Testis (tissue), 2 donors: ENCODE measurements at regions not wholly inside any gene's neighbourhood (a gene's known extent, or its start where the extent isn't known, plus 50 kb on each side); places are given as distances from the start of the nearest gene placed in this dataset.

Experiments used
- DNase-seq: peaks from one replicate; pipeline ENCODE4 v3.0.0-alpha.2; 2019
- H3K27ac ChIP-seq, 2 donors: fragments of 200-600 bp; sonication (generic); one replicate each; pipeline ENCODE4 v1.5.1; 2019
- H3K27me3 ChIP-seq: fragments of 200-600 bp; sonication (generic); one replicate; pipeline ENCODE4 v1.5.1; 2019
- H3K36me3 ChIP-seq: fragments of 200-600 bp; sonication (generic); one replicate; pipeline ENCODE4 v1.5.1; 2017; ENCODE audit warnings: low read depth; ENCODE audit errors: missing control alignments
- H3K4me1 ChIP-seq: fragments of 200-600 bp; sonication (generic); one replicate; pipeline ENCODE4 v1.5.1; 2019
- H3K4me3 ChIP-seq, 2 donors: fragments of 200-600 bp; sonication (generic); one replicate each; pipeline ENCODE4 v1.5.1; 2017 to 2019
- H3K9me3 ChIP-seq: fragments of 200-600 bp; sonication (generic); one replicate; pipeline ENCODE4 v1.5.1; 2017
- POLR2A ChIP-seq: fragments of 450-650 bp; IDR thresholded peaks from one replicate; pipeline ENCODE4 v1.6.1; 2017; ENCODE audit warnings: antibody characterized with exemption, mild to moderate bottlenecking, moderate library complexity
- WGBS, 2 donors: methylation state at CpG; one replicate each; pipeline ENCODE4 v1.1.5; 2018; 5-methylcytosine and 5-hydroxymethylcytosine counted together
- intact Hi-C: fragments of 100-400 bp; cut with DNase I; formaldehyde crosslinking; loops from one replicate; pipeline ENCODE4 v1.15.1; 2023; ENCODE audit warnings: low total_unique reads
- TF ChIP-seq, protein P1 (sequence below), 3 experiments: fragments of 450-650 bp in 2 of 3; fragments of 200-600 bp in 1 of 3; sonication (generic) in 1 of 3; IDR thresholded peaks; one replicate each; pipeline ENCODE4 v1.5.1; 2016 to 2019; ENCODE audit warnings: antibody characterized with exemption in 3 of 3, mild to moderate bottlenecking in 2 of 3, moderate library complexity in 1 of 3

DNA sequence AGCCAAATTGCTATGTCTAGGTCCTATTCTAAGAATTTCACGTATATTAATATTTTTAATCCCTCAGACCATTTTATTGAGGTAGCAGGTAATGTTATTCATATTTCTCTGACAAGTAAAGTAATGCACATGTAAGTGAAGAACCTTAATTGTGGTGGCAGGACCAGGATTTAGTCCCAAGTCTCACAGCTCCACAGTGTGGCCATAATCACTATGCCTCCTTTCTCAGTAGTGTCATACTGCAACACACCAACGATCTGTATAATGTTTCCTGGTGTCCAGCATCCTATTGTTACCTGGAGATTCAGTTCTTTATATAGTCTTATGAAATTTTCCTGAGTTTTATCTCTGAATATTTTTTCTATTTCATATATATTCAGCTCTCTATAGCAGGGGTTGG lies 340.3 kb downstream of the OLFM4 start:
- H3K27ac ChIP-seq: no peak overlapping the region
- no peaks in the 10 kb centered on the region for H3K9me3 ChIP-seq
- H3K36me3 ChIP-seq: no peaks in the 10 kb centered on the region
- 81 to 86% methylated on average over 2 of the region's 2 CpGs for WGBS, 2 donors
- DNase-seq: no peak
- no peak overlapping the region for H3K4me3 ChIP-seq
- intact Hi-C loops: no loop called here
- no peaks in the 10 kb centered on the region for H3K4me1 ChIP-seq
- TF ChIP-seq, protein P1, sequence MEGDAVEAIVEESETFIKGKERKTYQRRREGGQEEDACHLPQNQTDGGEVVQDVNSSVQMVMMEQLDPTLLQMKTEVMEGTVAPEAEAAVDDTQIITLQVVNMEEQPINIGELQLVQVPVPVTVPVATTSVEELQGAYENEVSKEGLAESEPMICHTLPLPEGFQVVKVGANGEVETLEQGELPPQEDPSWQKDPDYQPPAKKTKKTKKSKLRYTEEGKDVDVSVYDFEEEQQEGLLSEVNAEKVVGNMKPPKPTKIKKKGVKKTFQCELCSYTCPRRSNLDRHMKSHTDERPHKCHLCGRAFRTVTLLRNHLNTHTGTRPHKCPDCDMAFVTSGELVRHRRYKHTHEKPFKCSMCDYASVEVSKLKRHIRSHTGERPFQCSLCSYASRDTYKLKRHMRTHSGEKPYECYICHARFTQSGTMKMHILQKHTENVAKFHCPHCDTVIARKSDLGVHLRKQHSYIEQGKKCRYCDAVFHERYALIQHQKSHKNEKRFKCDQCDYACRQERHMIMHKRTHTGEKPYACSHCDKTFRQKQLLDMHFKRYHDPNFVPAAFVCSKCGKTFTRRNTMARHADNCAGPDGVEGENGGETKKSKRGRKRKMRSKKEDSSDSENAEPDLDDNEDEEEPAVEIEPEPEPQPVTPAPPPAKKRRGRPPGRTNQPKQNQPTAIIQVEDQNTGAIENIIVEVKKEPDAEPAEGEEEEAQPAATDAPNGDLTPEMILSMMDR (IDR thresholded peaks at IDR 0.05): no peak
- TF ChIP-seq POLR2A: no peak
- H3K27me3 ChIP-seq: no peaks in the 10 kb centered on the region

- intact Hi-C loops: no loop called here
- no peak for DNase-seq
- Histone ChIP-seq H3K27me3 (no peaks in the 10 kb centered on the region), H3K27ac (no peak overlapping the region), H3K9me3 (no peaks in the 10 kb centered on the region), H3K36me3 (no peaks in the 10 kb centered on the region), H3K4me1 (no peaks in the 10 kb centered on the region), H3K4me3 (no peak overlapping the region)
- WGBS, 2 donors: 96 to 98% methylated on average over 1 of the region's 1 CpG
- no peak for TF ChIP-seq POLR2A
- TF ChIP-seq, protein P1 (IDR thresholded peaks at IDR 0.05): no peak
Observed at GRCh38 chr13:53379485-53379884, 350.9 kb downstream of the OLFM4 start.

DNA sequence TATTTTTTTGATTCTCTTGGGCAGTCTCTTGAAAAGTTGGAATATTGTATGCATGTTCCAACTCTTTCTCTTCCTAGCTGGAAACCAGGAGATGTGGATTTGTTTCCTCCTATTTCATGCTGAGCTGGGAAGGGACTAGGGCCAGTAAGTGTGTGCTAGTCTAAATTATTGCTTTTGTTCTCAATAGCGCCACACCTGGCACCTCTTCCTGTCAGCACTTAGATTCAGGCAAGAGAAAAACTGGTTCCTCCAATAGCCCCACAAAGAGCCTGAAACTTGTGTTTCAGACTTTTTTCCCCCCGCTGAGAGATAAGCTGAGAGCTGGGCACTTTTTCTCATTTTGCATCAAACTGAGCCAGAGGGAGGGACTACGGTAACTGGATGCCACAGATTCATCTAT lies 353.4 kb downstream of the OLFM4 start:
- Histone ChIP-seq H3K9me3 (no peaks in the 10 kb centered on the region), H3K4me1 (no peaks in the 10 kb centered on the region), H3K27me3 (no peaks in the 10 kb centered on the region), H3K36me3 (no peaks in the 10 kb centered on the region), H3K4me3 (no peak overlapping the region), H3K27ac (no peak overlapping the region)
- intact Hi-C loops: no loop called here
- WGBS, 2 donors: 59 to 63% methylated on average over 3 of the region's 3 CpGs
- TF ChIP-seq POLR2A: no peak
- TF ChIP-seq, protein P1 (IDR thresholded peaks at IDR 0.05): no peak
- DNase-seq: no peak

DNA sequence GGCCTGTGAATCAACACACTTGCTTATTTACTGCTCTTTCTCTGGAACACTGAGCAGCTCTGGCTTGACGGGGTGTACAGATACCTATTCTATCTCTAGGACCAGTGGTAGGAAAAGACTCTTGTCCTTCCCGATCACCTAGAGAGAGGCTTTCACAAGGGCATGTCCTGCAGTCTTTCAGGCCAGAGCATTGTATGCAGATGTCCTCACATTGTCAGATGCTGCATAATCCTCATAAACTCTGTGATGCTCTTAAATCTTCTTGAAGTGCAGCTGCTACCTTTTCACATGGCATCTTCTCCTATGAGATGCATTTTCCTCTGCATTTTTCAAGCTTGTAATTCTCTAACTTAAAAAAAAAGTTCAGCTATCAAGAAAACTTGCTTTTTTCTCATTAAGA lies 369.4 kb downstream of the OLFM4 start:
- Histone ChIP-seq H3K9me3 (no peaks in the 10 kb centered on the region), H3K36me3 (no peaks in the 10 kb centered on the region), H3K27me3 (no peaks in the 10 kb centered on the region), H3K4me1 (no peaks in the 10 kb centered on the region), H3K27ac (no peak overlapping the region), H3K4me3 (no peak overlapping the region)
- intact Hi-C loops: no loop called here
- no peak for DNase-seq
- TF ChIP-seq, protein P1 (IDR thresholded peaks at IDR 0.05): no peak
- TF ChIP-seq POLR2A: no peak
- WGBS, 2 donors: 69 to 83% methylated on average over 2 of the region's 2 CpGs

DNA sequence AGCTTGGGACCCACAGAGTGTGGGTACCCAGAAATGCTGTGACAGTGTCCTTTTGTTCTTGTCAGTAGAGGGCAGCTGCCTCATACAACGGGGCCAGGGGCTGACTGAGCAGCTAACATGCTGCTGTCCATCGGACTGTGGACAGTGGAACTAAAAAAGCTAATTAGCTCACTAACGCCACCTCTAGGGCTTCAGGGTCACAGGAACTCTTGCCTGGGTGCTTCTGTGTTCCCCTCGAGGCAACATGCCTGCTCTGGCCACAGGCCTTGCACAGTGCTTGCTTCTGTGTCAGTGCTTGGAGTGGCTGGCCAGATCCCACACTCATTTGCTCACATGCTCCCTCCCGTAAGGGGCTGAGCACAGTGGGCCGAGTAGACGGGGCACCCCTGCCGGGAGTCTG lies 377.0 kb downstream of the OLFM4 start:
- TF ChIP-seq, protein P1 (IDR thresholded peaks at IDR 0.05): no peak
- no peak for TF ChIP-seq POLR2A
- WGBS, 2 donors: 78 to 86% methylated on average over 6 to 8 of the region's 8 CpGs
- no peak for DNase-seq
- H3K4me1 ChIP-seq: no peaks in the 10 kb centered on the region
- H3K27me3 ChIP-seq: no peaks in the 10 kb centered on the region
- no peak overlapping the region for H3K4me3 ChIP-seq
- intact Hi-C loops: no loop called here
- H3K36me3 ChIP-seq: no peaks in the 10 kb centered on the region
- no peak overlapping the region for H3K27ac ChIP-seq
- no peaks in the 10 kb centered on the region for H3K9me3 ChIP-seq
